ENCODE measurements at regions not wholly inside any gene's neighbourhood (a gene's known extent, or its start where the extent isn't known, plus 50 kb on each side); places are given as distances from the start of the nearest gene placed in this dataset.

- Histone ChIP-seq H3K27me3 (ENCODE audit: insufficient read depth) (no peaks in the 10 kb centered on the region), H4K20me1 (ENCODE audit: insufficient read depth) (no peaks in the 10 kb centered on the region), H3K9ac (no peak overlapping the region), H3K79me2 (ENCODE audit: insufficient read depth) (no peaks in the 10 kb centered on the region), H3K9me3 (peaks cover 7% of the 10 kb centered on the region; the same call in 1 of the 2 replicates), H3K4me1 (ENCODE audit: control insufficient read depth in 1 of 2, insufficient read depth in 2 of 2, low read depth in 1 of 2, low read length in 1 of 2) (no peaks in the 10 kb centered on the region), H3K36me3 (replicated peaks in 1 of 2; ENCODE audit: control insufficient read depth in 1 of 2, insufficient read depth in 2 of 2, low read length in 1 of 2) (no peaks in the 10 kb centered on the region), H3K4me3 (ENCODE audit: low read depth in 2 of 2, low read length in 1 of 2) (no peak overlapping the region), H3K4me2 (no peak overlapping the region), H3K27ac (ENCODE audit: low read depth in 2 of 2, low read length in 1 of 2) (no peak overlapping the region), H2AFZ (ENCODE audit: low read depth) (no peak overlapping the region), H3F3A (replicated peaks; ENCODE audit: insufficient read depth) (no peaks in the 10 kb centered on the region), H3K9me2 (no peaks in the 10 kb centered on the region; the same call in 1 of the 2 replicates)
- no peak for TF ChIP-seq SIN3A (IDR thresholded peaks at IDR 0.05; ENCODE audit: borderline replicate concordance, low read depth, low read length)
- TF ChIP-seq GABPA (IDR thresholded peaks at IDR 0.05; ENCODE audit: low read depth) = no peak
- no peak for TF ChIP-seq EP300 (IDR thresholded peaks at IDR 0.05; ENCODE audit: borderline replicate concordance in 1 of 2, low read depth in 1 of 2, low read length in 1 of 2)
- no peak for TF ChIP-seq IRF3 (IDR thresholded peaks at IDR 0.05; ENCODE audit: low read depth, low read length)
- no peak for TF ChIP-seq YY1 (IDR thresholded peaks at IDR 0.05; ENCODE audit: low read depth)
- no peak for TF ChIP-seq NFIC (IDR thresholded peaks at IDR 0.05; ENCODE audit: borderline replicate concordance)
- TF ChIP-seq MEF2A (IDR thresholded peaks at IDR 0.05; ENCODE audit: borderline replicate concordance, low read depth) = no peak
- TF ChIP-seq RCOR1 (IDR thresholded peaks at IDR 0.05; ENCODE audit: low read length) = no peak
- TF ChIP-seq NRF1 (IDR thresholded peaks at IDR 0.05; ENCODE audit: low read depth, low read length) = no peak
- WGBS (ENCODE audit: low lambda C conversion rate) = 39% methylated on average over 2 of the region's 2 CpGs
- ChIA-PET CTCF (no interaction called here), POLR2A (no interaction called here)
- no peak for DNase-seq
These were observed 249.1 kb upstream of the PREP start for GRCh38 chr6:105651969-105652368.

- Histone ChIP-seq H3K9ac (no peak overlapping the region), H3K9me3 (peaks cover 7% of the 10 kb centered on the region; the same call in 1 of the 2 replicates), H3K27me3 (ENCODE audit: insufficient read depth) (no peaks in the 10 kb centered on the region), H3K4me2 (no peak overlapping the region), H3K9me2 (no peaks in the 10 kb centered on the region; the same call in 1 of the 2 replicates), H2AFZ (ENCODE audit: low read depth) (no peak overlapping the region), H3K36me3 (replicated peaks in 1 of 2; ENCODE audit: control insufficient read depth in 1 of 2, insufficient read depth in 2 of 2, low read length in 1 of 2) (no peaks in the 10 kb centered on the region), H3K4me1 (ENCODE audit: control insufficient read depth in 1 of 2, insufficient read depth in 2 of 2, low read depth in 1 of 2, low read length in 1 of 2) (no peaks in the 10 kb centered on the region), H3K79me2 (ENCODE audit: insufficient read depth) (no peaks in the 10 kb centered on the region), H3K4me3 (ENCODE audit: low read depth in 2 of 2, low read length in 1 of 2) (no peak overlapping the region), H3F3A (replicated peaks; ENCODE audit: insufficient read depth) (no peaks in the 10 kb centered on the region), H3K27ac (ENCODE audit: low read depth in 2 of 2, low read length in 1 of 2) (no peak overlapping the region), H4K20me1 (ENCODE audit: insufficient read depth) (no peaks in the 10 kb centered on the region)
- CTCF ChIA-PET = no interaction called here
- WGBS (ENCODE audit: low lambda C conversion rate) = 90% methylated on average over 1 of the region's 1 CpG
- POLR2A ChIA-PET = no interaction called here
- DNase-seq = no peak
- TF ChIP-seq MAX (IDR thresholded peaks at IDR 0.05; ENCODE audit: low read depth) (no peak), USF2 (IDR thresholded peaks at IDR 0.05; ENCODE audit: borderline replicate concordance, low read depth, low read length) (no peak), USF1 (IDR thresholded peaks at IDR 0.05; ENCODE audit: borderline replicate concordance, low read depth) (no peak), EZH2phosphoT487 (IDR thresholded peaks at IDR 0.05; ENCODE audit: borderline replicate concordance, low read depth) (no peak), NRF1 (IDR thresholded peaks at IDR 0.05; ENCODE audit: low read depth, low read length) (no peak), RXRA (IDR thresholded peaks at IDR 0.05; ENCODE audit: borderline replicate concordance, low read depth) (no peak)
These were observed 247.5 kb upstream of the PREP start for GRCh38 chr6:105650347-105650746.
